ENCODE measurements at regions not wholly inside any gene's neighbourhood (a gene's known extent, or its start where the extent isn't known, plus 50 kb on each side); places are given as distances from the start of the nearest gene placed in this dataset.

- TF ChIP-seq, protein P1, sequence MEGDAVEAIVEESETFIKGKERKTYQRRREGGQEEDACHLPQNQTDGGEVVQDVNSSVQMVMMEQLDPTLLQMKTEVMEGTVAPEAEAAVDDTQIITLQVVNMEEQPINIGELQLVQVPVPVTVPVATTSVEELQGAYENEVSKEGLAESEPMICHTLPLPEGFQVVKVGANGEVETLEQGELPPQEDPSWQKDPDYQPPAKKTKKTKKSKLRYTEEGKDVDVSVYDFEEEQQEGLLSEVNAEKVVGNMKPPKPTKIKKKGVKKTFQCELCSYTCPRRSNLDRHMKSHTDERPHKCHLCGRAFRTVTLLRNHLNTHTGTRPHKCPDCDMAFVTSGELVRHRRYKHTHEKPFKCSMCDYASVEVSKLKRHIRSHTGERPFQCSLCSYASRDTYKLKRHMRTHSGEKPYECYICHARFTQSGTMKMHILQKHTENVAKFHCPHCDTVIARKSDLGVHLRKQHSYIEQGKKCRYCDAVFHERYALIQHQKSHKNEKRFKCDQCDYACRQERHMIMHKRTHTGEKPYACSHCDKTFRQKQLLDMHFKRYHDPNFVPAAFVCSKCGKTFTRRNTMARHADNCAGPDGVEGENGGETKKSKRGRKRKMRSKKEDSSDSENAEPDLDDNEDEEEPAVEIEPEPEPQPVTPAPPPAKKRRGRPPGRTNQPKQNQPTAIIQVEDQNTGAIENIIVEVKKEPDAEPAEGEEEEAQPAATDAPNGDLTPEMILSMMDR (IDR thresholded peaks at IDR 0.05): no peak
- Mint-ChIP-seq H3K4me3 (peak overlapping the region; percentile 19), H3K4me1 (peaks cover 14% of the 10 kb centered on the region), H3K36me3 (ENCODE audit: low read depth) (no peaks in the 10 kb centered on the region), H3K27ac (no peak overlapping the region), H3K27me3 (no peaks in the 10 kb centered on the region), H3K9me3 (no peaks in the 10 kb centered on the region)
- intact Hi-C loops (cut with micrococcal nuclease): no loop called here
- DNase-seq (no peak), ATAC-seq (ENCODE audit: low read depth) (peak; percentile 28)
- ChIA-PET CTCF (no interaction called here), POLR2A (no interaction called here)
These were observed 57.4 kb upstream of the COX10 start for GRCh38 chr17:14011740-14012405.

DNA sequence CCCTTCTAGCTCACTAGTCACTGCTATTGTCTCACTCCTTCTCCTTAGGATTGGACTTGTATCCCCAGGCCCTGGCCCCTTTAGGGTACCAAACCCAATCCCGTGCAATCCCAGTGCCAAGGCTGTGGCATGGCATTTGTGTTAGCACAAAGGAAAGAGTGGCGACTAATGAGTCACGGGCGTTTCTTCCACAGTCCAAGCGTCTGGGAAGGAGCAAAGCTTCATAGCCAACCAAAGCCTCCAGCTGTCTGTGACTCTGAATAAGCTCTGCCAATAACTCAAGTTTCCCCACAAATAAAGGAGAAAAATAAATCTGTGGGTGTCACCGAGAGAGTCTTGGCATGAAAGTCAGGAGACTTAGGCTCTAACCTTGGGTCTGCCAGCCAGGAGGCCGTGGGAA is 54.6 kb upstream of the COX10 start:
- Mint-ChIP-seq H3K4me3 (no peak overlapping the region), H3K27me3 (no peaks in the 10 kb centered on the region), H3K4me1 (peaks cover 14% of the 10 kb centered on the region), H3K27ac (no peak overlapping the region), H3K9me3 (no peaks in the 10 kb centered on the region), H3K36me3 (ENCODE audit: low read depth) (no peaks in the 10 kb centered on the region)
- no peak for DNase-seq
- ATAC-seq (ENCODE audit: low read depth): no peak
- intact Hi-C loops (cut with micrococcal nuclease): no loop called here
- ChIA-PET POLR2A (no interaction called here), CTCF (no interaction called here)
- TF ChIP-seq, protein P1 (IDR thresholded peaks at IDR 0.05): no peak

GRCh38 chr17:14015271-14015670 is 54.0 kb upstream of the COX10 start:
- Mint-ChIP-seq H3K27ac (no peak overlapping the region), H3K4me1 (peaks cover 14% of the 10 kb centered on the region), H3K27me3 (no peaks in the 10 kb centered on the region), H3K9me3 (no peaks in the 10 kb centered on the region), H3K4me3 (no peak overlapping the region), H3K36me3 (ENCODE audit: low read depth) (no peaks in the 10 kb centered on the region)
- CTCF ChIA-PET: no interaction called here
- intact Hi-C loops (cut with micrococcal nuclease): no loop called here
- TF ChIP-seq, protein P1 (IDR thresholded peaks at IDR 0.05): no peak
- ATAC-seq (ENCODE audit: low read depth) (no peak), DNase-seq (no peak)
- POLR2A ChIA-PET: no interaction called here

DNA sequence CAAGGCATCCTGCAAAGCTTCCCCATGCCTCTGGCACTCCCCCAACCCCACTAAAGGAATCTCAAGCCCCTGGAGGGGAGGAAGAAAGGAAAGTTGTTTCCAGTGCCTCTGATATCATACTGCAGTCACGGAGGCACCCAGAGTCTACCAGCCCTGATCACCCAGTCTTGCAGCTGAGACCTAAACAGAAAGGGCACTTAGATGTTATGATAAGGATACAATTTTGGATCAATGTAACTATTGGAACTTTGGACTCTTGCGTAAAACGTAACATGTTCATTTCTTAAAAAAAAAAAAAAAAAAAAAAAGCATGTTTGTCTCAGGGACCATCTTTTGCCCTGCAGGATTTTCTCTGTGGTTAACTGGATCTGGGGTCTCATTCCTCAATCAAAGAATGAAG is 52.4 kb upstream of the COX10 start:
- H3K36me3 Mint-ChIP-seq (ENCODE audit: low read depth): no peaks in the 10 kb centered on the region
- ATAC-seq (ENCODE audit: low read depth): no peak
- peaks cover 5% of the 10 kb centered on the region for H3K4me1 Mint-ChIP-seq
- intact Hi-C loops (cut with micrococcal nuclease): no loop called here
- no peak overlapping the region for H3K4me3 Mint-ChIP-seq
- no peaks in the 10 kb centered on the region for H3K9me3 Mint-ChIP-seq
- no peak overlapping the region for H3K27ac Mint-ChIP-seq
- no peak for DNase-seq
- ChIA-PET POLR2A (no interaction called here), CTCF (no interaction called here)
- H3K27me3 Mint-ChIP-seq: no peaks in the 10 kb centered on the region
- TF ChIP-seq, protein P1 (IDR thresholded peaks at IDR 0.05): no peak

DNA sequence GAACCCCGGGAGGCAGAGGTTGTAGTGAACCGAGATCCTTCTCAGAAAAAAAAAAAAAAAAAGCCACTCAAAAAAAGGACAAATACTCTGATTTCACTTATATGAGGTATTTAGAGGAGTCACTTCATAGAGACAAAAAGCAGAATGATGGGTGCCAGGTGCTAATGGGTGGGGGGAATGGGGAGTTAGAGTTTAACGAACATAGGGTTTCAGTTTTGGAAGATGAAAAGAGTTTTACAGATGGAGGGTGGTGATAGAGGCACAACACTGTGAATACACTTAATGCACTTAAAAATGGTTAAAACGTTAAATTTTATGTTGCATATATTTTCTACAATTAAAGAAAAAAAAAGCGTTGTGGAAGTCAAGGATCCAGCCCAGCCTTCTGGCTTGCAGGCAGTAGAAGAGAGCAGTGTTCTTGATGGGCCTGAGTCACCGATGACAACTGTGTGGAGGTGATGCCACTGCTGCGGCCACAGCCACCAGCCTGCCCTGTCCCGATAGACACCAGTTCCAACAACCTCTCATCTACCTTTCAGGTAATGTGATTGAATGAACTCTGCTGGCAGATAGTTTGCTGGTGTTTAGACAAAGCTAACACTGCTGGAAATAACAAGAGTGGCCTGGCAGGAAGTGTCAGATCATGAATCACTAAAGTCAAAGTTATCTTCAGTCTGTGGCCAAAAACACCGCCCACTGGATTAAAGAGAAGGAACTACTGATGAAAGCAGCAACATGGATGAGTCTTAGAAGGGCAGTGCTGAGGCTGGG is 49.9 kb upstream of the COX10 start:
- H3K36me3 Mint-ChIP-seq (ENCODE audit: low read depth): no peaks in the 10 kb centered on the region
- ATAC-seq (ENCODE audit: low read depth) (no peak), DNase-seq (no peak)
- intact Hi-C loops (cut with micrococcal nuclease): no loop called here
- no peak overlapping the region for H3K27ac Mint-ChIP-seq
- CTCF ChIA-PET: interaction anchor here (0.8 kb wide), 1 partner anchor 26 kb away, joined by 3 read pairs; no protein-coding TSS in a partner anchor
- POLR2A ChIA-PET: no interaction called here
- TF ChIP-seq, protein P1 (IDR thresholded peaks at IDR 0.05): no peak
- H3K4me3 Mint-ChIP-seq: no peak overlapping the region
- no peaks in the 10 kb centered on the region for H3K9me3 Mint-ChIP-seq
- no peaks in the 10 kb centered on the region for H3K27me3 Mint-ChIP-seq
- H3K4me1 Mint-ChIP-seq: no peaks in the 10 kb centered on the region
